WTC11 (cell line): ENCODE measurements at regions not wholly inside any gene's neighbourhood (a gene's known extent, or its start where the extent isn't known, plus 50 kb on each side); places are given as distances from the start of the nearest gene placed in this dataset.

Source experiments
- CTCF ChIP-seq: fragments of 200-600 bp; IDR thresholded peaks from 2 replicates; pipeline ENCODE4 v1.8.0; 2022; ENCODE audit warnings: antibody characterized with exemption
- JUN ChIP-seq: sonication (generic); formaldehyde crosslinking; IDR thresholded peaks from 2 replicates; pipeline ENCODE4 v1.8.0; 2023; ENCODE audit warnings: mild to moderate bottlenecking, missing genetic modification reagents

- TF ChIP-seq CTCF (no peak), JUN (CRISPR knock-in tag) (no peak)
These were observed 922.6 kb upstream of the SLIT2 start for GRCh38 chr4:19329077-19329476.
